Chondrocyte (in vitro differentiated cells): ENCODE measurements at regions not wholly inside any gene's neighbourhood (a gene's known extent, or its start where the extent isn't known, plus 50 kb on each side); places are given as distances from the start of the nearest gene placed in this dataset.
"Not testable (repeated sequence)": the region's sequence is repeated elsewhere in the genome, so short reads cannot be mapped to it uniquely, and the experiment has no call there.

Experiments used
- DNase-seq: peaks from one replicate; pipeline ENCODE4 v3.0.0; 2021; ENCODE audit warnings: mixed read lengths, low spot score
- H3K27ac Mint-ChIP-seq: one replicate; pipeline ENCODE4 v1.8.0; 2021; ENCODE audit warnings: mild to moderate bottlenecking, moderate library complexity, mixed read lengths; ENCODE audit not compliant: unreplicated experiment
- H3K27me3 Mint-ChIP-seq: 2 replicates; pipeline ENCODE4 v1.8.0; 2021; ENCODE audit warnings: low read depth, mixed read lengths
- H3K36me3 Mint-ChIP-seq: 2 replicates; pipeline ENCODE4 v1.8.0; 2021; ENCODE audit warnings: low read depth, mixed read lengths
- H3K4me1 Mint-ChIP-seq: 2 replicates; pipeline ENCODE4 v1.8.0; 2021; ENCODE audit warnings: low read depth, mild to moderate bottlenecking, mixed read lengths
- H3K4me3 Mint-ChIP-seq: one replicate; pipeline ENCODE4 v1.8.0; 2021; ENCODE audit warnings: mild to moderate bottlenecking, moderate library complexity, mixed read lengths; ENCODE audit not compliant: unreplicated experiment
- H3K9me3 Mint-ChIP-seq: 2 replicates; pipeline ENCODE4 v1.8.0; 2021; ENCODE audit warnings: low read depth, mixed read lengths
- TF ChIP-seq, protein P1 (sequence below): fragments of 200-600 bp; sonication (generic); IDR thresholded peaks from 2 replicates; pipeline ENCODE4 v1.5.0; 2021; ENCODE audit warnings: antibody characterized with exemption, mild to moderate bottlenecking, moderate library complexity

DNA sequence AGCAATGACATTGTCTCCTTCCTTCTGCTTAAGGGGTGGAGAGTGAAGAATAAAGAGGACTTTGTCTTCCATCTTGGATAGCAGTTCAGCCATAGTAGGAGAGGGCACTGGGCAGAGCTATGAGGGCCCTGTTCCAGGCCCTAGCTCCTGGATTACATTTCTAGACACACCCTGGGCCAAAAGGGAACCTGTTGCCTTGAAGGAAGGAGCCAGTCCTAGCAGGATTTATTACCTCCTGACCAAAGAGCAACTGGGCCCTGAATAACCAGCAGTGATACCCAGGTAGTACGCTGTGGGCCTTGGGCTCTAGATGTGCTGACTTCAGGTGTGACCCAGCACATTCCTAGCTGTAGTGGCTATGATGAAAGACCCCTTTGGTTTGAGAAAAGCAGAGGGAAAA lies 95.8 kb downstream of the RMI1 start:
- Mint-ChIP-seq H3K9me3 (peaks cover 3% of the 10 kb centered on the region), H3K4me1 (peaks cover 10% of the 10 kb centered on the region), H3K27ac (no peak overlapping the region), H3K27me3 (no peaks in the 10 kb centered on the region), H3K36me3 (no peaks in the 10 kb centered on the region), H3K4me3 (no peak overlapping the region)
- DNase-seq: no peak
- TF ChIP-seq, protein P1, sequence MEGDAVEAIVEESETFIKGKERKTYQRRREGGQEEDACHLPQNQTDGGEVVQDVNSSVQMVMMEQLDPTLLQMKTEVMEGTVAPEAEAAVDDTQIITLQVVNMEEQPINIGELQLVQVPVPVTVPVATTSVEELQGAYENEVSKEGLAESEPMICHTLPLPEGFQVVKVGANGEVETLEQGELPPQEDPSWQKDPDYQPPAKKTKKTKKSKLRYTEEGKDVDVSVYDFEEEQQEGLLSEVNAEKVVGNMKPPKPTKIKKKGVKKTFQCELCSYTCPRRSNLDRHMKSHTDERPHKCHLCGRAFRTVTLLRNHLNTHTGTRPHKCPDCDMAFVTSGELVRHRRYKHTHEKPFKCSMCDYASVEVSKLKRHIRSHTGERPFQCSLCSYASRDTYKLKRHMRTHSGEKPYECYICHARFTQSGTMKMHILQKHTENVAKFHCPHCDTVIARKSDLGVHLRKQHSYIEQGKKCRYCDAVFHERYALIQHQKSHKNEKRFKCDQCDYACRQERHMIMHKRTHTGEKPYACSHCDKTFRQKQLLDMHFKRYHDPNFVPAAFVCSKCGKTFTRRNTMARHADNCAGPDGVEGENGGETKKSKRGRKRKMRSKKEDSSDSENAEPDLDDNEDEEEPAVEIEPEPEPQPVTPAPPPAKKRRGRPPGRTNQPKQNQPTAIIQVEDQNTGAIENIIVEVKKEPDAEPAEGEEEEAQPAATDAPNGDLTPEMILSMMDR: no peak

DNA sequence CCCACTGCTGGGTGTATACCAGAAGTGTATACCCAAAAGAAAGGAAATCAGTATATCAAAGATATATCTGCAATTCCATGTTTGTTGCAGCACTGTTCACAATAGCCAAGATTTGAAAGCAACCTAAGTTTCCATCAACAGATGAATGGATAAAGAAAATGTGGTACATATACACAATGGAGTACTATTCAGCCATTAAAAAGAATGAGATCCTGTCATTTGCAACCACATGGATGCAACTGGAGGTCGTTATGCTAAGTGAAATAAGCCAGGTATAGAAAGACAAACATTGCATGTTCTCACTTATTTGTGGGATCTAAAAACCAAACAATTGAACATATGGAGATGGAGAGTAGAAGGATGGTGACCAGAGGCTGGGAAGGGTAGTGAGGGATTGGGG lies 97.2 kb downstream of the RMI1 start:
- not testable (repeated sequence) for DNase-seq, H3K36me3 Mint-ChIP-seq, H3K27ac Mint-ChIP-seq, H3K27me3 Mint-ChIP-seq, H3K9me3 Mint-ChIP-seq, H3K4me3 Mint-ChIP-seq, H3K4me1 Mint-ChIP-seq

DNA sequence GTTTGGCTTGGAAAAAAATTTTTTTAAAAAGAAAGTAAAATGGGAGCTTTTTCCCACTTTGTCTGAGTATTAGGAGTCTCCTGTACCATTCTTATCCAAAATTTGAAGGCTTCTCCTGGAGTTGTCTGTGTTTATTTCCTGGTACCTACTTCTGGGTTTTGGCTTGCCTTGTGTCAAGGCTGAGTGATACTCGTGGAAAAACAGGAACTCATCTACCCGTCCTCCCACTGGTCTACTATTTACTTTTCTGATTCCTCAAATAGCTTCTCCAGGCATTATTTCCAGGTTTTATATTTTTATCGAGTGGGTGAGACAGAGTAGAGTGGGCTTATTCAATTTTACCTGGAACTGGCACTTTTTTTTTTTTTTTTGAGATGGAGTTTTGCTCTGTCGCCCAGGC lies 99.4 kb downstream of the RMI1 start:
- H3K4me3 Mint-ChIP-seq: no peak overlapping the region
- H3K9me3 Mint-ChIP-seq: peaks cover 3% of the 10 kb centered on the region
- TF ChIP-seq, protein P1: no peak

DNA sequence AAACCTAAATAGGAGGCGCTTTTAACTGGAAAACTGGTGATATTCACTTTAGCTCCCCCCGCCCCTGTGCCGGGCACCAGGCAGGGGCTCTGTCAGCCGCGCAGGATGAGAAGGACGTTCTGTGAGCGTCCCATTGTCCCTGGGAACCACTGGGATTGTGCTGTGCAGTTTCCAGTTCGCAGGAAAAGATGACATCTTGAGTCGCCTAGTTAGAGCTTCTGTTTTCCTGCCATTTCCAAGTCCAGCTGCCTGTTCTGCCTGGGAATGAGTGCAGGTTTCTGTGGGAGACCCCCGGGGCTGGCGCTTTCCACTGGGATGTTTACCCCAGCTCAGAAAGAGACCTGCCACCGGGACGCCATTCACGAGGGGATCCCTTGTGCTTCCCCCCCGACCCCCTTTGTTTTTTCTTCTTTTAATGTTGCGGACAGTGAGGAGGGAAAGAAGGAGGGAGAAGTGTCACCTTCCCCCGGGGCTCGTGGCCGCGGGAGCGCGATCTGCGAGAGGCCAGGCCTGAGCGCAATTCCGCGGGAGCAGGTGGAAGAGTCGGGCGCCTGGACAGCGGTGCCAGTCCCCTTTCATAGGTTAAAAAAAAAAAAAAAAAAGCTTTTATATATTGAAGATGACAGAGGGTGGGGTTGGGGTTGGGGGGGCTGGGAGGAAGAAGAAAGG lies 121.5 kb downstream of the RMI1 start:
- Mint-ChIP-seq H3K4me3 (peak overlapping the region; percentile 61), H3K9me3 (no peaks in the 10 kb centered on the region), H3K27ac (no peak overlapping the region), H3K27me3 (peaks cover 18% of the 10 kb centered on the region), H3K36me3 (peaks cover 1% of the 10 kb centered on the region), H3K4me1 (peaks cover 12% of the 10 kb centered on the region)
- DNase-seq: no peak
- TF ChIP-seq, protein P1: no peak

More for the DNA sequence above, 99.4 kb downstream of the RMI1 start:
- Mint-ChIP-seq H3K36me3 (no peaks in the 10 kb centered on the region), H3K27me3 (no peaks in the 10 kb centered on the region), H3K4me1 (peaks cover 10% of the 10 kb centered on the region), H3K27ac (no peak overlapping the region)
- no peak for DNase-seq

DNA sequence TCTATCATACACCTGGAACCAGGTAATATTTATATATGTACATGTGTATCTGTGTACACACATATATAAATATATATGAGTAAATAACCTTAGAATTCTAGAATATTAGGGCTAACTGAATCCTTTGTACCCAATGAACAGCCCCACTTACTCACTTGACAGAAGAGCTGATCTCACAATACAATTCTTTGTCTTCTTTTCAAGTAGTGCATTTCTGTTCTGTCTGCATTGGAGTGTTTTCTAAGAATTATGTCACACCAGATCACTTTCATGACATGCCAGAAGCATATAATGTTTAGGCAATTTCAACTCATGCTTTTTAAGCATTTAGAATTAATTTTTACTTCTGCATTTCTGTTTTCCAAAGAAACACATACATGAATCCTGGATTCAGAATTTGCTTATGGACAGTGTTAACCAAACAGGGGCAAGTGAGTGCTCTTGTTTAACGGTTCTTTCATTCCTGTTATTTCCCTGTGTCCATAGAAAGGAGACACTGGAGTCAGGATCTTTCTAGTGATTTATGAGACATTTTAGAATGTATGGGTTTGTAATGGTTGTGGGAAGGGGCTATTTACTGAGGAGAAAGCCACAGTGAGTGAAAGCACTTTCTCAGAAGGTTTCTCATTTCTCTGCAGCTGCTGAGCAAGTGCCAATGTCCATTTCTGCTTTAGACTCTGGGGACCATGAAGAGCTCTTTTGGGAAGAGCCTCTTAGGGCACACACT lies 123.2 kb downstream of the RMI1 start:
- H3K27ac Mint-ChIP-seq: no peak overlapping the region
- no peak overlapping the region for H3K4me3 Mint-ChIP-seq
- no peak for DNase-seq
- H3K36me3 Mint-ChIP-seq: peaks cover 1% of the 10 kb centered on the region
- H3K27me3 Mint-ChIP-seq: peaks cover 24% of the 10 kb centered on the region
- peaks cover 6% of the 10 kb centered on the region for H3K4me1 Mint-ChIP-seq
- H3K9me3 Mint-ChIP-seq: no peaks in the 10 kb centered on the region
- TF ChIP-seq, protein P1: no peak
